Ecto neural progenitor cell (in vitro differentiated cells): ENCODE measurements at regions not wholly inside any gene's neighbourhood (a gene's known extent, or its start where the extent isn't known, plus 50 kb on each side); places are given as distances from the start of the nearest gene placed in this dataset.
"Not testable (repeated sequence)": the region's sequence is repeated elsewhere in the genome, so short reads cannot be mapped to it uniquely, and the experiment has no call there.

Experiments
- DNase-seq: peaks from one replicate; pipeline ENCODE4 v3.0.0-alpha.2; 2018; ENCODE audit warnings: low spot score

- no peak for DNase-seq
These were observed 219.1 kb upstream of the PCSK5 start for GRCh38 chr9:75671354-75671753.

- no peak for DNase-seq
These were observed 218.0 kb upstream of the PCSK5 start for GRCh38 chr9:75672478-75672877.

- no peak for DNase-seq
These were observed 206.9 kb upstream of the PCSK5 start for GRCh38 chr9:75683591-75683990.

GRCh38 chr9:75685062-75685461 lies 205.4 kb upstream of the PCSK5 start:
- DNase-seq, result no peak

GRCh38 chr9:75687359-75687953 lies 203.0 kb upstream of the PCSK5 start:
- DNase-seq, result no peak

- not testable (repeated sequence) for DNase-seq
These were observed 199.9 kb upstream of the PCSK5 start for GRCh38 chr9:75690551-75690950.

GRCh38 chr9:75691408-75691807 lies 199.1 kb upstream of the PCSK5 start:
- no peak for DNase-seq

DNA sequence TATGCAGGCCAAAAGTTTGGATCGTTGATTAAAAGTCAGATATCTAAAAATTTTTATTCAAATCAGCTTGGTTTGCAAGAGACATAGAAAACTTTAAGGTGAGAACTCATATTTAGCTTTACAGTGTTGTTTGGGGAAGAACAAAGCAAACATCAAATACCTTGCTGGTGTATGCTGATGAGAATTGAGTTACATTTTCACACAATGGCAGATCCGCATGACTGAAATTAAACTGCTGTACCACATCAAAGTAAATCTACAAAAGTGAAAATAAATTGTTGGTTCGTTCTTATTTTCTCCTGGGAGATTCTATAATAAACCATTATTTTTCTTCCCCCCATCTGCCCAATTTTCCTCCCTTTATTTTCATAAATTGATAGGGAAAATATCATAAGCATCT lies 198.2 kb upstream of the PCSK5 start:
- no peak for DNase-seq

DNA sequence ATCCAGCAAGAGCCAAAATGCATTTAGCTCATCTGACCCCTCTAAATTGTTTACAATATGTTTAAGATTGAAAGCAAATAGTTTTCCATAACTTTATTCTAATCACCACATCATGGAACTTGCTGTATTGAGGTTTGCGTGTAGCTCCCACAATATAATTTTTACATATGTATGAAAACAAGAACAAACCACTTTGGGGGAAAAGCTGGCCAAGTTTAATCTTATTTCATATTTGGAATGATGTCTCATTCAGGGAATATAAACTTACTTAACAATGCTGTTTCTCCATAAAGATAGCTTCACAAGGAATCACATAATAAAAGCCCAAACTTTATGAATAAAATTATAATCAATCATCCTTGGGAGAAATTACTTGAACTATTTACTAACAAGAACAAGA lies 194.6 kb upstream of the PCSK5 start:
- DNase-seq, result no peak

- no peak for DNase-seq
These were observed 191.5 kb upstream of the PCSK5 start for GRCh38 chr9:75699017-75699416.

DNA sequence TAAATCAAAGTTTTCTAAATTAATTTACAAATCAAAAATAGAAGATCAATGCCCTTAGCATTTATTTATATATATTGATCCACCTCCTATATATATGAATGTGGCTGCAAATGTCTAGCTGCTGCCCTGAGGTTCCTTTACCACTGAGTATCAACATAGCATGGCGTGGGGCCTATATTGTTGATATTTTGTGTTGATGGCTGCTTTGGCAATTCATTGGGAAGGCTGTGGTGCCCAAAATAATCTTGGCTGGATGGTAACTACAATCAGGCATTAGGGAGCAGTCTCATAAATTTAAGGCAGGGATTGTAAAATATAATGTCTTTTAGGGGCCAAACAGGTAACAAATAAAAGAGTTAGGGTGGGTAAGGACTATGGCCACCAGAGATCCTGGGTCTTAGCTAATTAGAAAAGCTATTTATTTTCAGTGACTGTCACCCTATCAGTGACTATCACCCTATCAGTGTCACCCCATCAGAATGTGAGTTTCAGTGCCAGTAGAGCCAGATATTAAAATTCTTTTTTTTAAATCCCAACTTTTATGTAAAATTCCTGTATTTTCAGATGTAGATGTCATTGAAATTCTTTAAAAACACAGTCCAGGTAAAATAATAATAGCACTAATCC lies 190.7 kb upstream of the PCSK5 start:
- DNase-seq, result no peak

- DNase-seq, result no peak
These were observed 190.2 kb upstream of the PCSK5 start for GRCh38 chr9:75700252-75700640.

GRCh38 chr9:75707191-75707590 lies 183.3 kb upstream of the PCSK5 start:
- DNase-seq, result no peak

DNA sequence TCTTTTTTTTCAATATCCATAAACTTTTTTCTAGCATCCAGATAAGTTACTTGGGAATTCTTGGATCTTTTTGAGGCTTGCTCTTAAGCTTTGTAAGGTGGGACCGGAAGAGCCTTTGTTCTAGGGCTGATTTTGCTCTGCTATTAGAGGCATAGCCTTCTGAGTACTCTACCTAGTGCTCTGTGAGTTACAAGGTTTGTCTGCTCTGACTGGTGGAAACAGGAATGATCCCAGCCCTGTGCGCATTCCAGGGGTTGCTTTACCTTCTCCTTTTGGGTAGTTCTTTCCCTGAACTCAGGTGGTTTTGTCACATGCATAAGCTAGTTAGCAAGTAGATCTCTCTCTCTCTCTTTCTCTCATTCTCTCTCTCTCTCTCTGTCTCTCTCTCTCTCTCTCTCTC lies 180.8 kb upstream of the PCSK5 start:
- no peak for DNase-seq

GRCh38 chr9:75712700-75713099 lies 177.8 kb upstream of the PCSK5 start:
- DNase-seq, result no peak

- no peak for DNase-seq
These were observed 177.1 kb upstream of the PCSK5 start for GRCh38 chr9:75713335-75713734.

DNA sequence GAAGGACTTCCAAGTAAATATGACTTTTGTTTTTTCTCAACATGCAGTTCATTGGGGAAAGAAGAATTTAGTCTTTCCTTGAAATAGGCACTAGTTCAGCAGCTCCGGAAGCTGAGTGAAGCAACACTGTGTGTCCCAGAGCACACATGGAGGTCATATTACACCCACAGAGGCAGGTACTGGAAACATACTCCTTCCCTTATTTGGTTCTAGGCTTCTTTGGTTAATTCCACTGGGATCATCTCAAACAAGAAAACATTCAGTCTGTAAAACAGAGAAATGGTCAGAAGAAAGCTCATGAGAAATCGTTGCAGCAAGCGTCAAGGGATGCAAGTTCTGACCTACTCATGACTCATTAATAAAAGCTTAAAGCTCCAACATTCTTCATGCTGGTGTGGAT lies 175.1 kb upstream of the PCSK5 start:
- no peak for DNase-seq

DNA sequence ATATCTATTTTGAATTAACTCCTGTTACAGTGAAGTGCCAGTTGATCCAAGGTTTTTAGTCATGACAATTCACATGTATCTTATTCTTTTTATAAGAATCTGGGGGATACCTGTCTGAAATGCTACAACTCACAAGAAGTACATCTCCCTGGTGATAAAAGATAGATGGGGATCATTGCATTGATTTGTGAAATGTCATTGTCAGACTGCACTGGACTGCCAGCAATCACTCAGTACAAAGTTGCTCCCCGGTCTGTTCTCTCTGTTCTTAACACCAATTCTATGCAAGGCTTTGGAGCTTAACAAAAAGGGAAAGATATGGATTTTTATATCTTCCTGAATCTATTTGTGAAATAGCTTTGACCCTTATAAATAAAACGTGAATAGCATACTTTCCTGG lies 171.8 kb upstream of the PCSK5 start:
- no peak for DNase-seq

- no peak for DNase-seq
These were observed 162.1 kb upstream of the PCSK5 start for GRCh38 chr9:75728391-75728790.

GRCh38 chr9:75734802-75735201 lies 155.7 kb upstream of the PCSK5 start:
- DNase-seq, result no peak

GRCh38 chr9:75739884-75740611 lies 150.4 kb upstream of the PCSK5 start:
- DNase-seq, result no peak

DNA sequence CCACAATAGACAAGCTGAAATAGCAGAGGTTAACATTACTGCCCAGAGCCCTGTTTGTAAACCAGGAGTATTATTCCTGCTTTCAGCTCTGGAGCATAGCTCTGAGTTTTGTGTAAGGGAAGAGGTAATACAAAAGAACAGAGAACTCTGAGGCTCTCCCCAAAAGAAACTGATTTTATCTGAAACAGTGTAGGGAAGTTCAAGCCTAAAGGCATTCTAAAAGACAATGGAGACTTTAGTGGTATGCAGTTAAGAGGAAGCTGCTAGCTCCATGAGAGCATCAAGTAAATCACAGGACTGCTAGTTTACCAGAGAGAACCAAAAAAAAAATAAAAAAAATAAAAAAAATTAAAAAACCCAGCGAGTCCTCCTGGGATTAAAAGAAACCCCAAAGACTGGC lies 146.6 kb upstream of the PCSK5 start:
- no peak for DNase-seq

DNA sequence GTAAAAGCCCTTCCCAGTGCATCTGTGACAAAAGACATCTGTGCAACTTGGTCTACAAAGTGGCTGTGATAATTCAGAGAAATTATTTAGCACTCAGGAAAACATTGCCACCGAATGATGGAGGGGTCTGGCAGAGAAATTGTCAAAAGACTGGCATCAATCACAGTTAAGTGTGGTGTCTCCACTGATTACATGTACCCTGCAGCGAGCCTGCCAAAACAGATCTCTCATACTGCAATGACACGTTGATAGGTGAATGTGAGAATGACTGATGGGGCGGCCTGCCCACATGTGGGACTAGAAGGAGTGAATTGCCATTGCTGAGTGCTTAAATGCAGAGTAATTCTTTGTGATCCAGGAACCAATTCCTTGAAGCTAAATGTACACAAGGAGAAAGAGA lies 136.4 kb upstream of the PCSK5 start:
- no peak for DNase-seq

DNA sequence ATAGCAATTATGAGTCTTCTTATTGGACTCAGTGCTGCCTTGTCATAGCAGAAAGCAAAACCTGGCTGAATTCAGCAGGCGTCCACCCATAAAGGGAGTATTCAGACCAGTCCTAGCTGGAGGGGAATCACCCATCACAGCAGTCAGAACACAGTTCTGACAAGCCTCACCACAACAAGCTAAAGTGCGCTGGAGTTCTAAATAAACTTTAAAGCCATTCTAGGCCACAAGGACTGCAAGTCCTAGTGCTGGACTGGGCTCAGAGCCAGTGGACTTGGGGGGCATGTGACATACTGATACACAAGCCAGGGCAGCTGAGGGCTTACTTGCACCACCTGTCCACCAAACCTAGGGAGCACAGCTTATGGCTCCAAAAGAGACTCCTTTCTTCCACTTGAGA lies 115.3 kb upstream of the PCSK5 start:
- DNase-seq, result no peak
